Endothelial cell (in vitro differentiated cells): ENCODE measurements at regions not wholly inside any gene's neighbourhood (a gene's known extent, or its start where the extent isn't known, plus 50 kb on each side); places are given as distances from the start of the nearest gene placed in this dataset.
"Not testable (repeated sequence)": the region's sequence is repeated elsewhere in the genome, so short reads cannot be mapped to it uniquely, and the experiment has no call there.

ENCODE experiments used
- DNase-seq: peaks from one replicate; pipeline ENCODE4 v3.0.0; 2021; ENCODE audit warnings: low spot score
- H3K27ac Mint-ChIP-seq: one replicate; pipeline ENCODE4 v1.8.0; 2021; ENCODE audit warnings: mixed read lengths, inconsistent platforms; ENCODE audit not compliant: unreplicated experiment
- H3K27me3 Mint-ChIP-seq: one replicate; pipeline ENCODE4 v1.8.0; 2021; ENCODE audit warnings: mild to moderate bottlenecking, moderate library complexity, mixed read lengths, inconsistent platforms; ENCODE audit not compliant: unreplicated experiment
- H3K36me3 Mint-ChIP-seq: one replicate; pipeline ENCODE4 v1.8.0; 2021; ENCODE audit warnings: mild to moderate bottlenecking, low read depth, mixed read lengths, inconsistent platforms; ENCODE audit not compliant: unreplicated experiment
- H3K4me1 Mint-ChIP-seq: one replicate; pipeline ENCODE4 v1.8.0; 2021; ENCODE audit warnings: mild to moderate bottlenecking, mixed read lengths, inconsistent platforms; ENCODE audit not compliant: unreplicated experiment
- H3K4me3 Mint-ChIP-seq: one replicate; pipeline ENCODE4 v1.8.0; 2021; ENCODE audit warnings: mild to moderate bottlenecking, mixed read lengths, inconsistent platforms; ENCODE audit not compliant: unreplicated experiment
- H3K9me3 Mint-ChIP-seq: one replicate; pipeline ENCODE4 v1.8.0; 2021; ENCODE audit warnings: mixed read lengths, inconsistent platforms; ENCODE audit not compliant: unreplicated experiment
- TF ChIP-seq, protein P1 (sequence below): fragments of 200-600 bp; sonication (generic); IDR thresholded peaks from one replicate; pipeline ENCODE4 v1.5.0; 2021; ENCODE audit warnings: antibody characterized with exemption; ENCODE audit not compliant: unreplicated experiment

DNA sequence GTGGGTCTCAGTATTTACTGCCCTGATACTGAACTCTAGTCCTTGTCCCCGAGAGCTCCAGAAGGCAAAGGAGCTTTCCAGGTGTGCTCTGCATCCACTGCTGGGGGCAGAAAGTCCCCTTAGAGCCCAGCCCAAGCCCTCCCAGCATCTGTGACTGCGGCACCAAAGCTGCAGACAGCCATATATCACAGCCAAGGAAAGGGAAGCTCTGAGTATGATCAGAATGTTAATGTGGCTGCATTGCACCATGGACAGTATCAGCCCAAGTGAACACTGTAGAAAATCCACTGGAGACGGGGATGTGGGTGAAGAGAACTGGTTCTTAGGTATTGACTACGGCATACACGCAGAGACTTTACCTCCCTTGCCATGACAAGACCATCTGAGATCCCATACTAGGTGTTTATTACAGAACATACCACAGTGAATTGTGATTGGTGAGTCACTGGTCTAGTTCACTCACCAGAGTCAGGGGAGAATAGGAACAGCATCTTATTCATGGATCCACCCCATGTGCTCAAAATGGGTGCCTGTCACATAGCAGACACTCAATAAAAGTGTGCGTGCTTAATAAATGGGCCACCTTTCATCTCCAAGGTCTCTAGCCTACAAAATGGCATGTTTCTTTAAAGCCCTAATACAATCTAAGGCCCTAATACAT is 170.3 kb downstream of the HHIPL2 start:
- Mint-ChIP-seq H3K9me3 (no peaks in the 10 kb centered on the region), H3K36me3 (no peaks in the 10 kb centered on the region), H3K27ac (no peak overlapping the region), H3K4me1 (no peaks in the 10 kb centered on the region), H3K27me3 (no peaks in the 10 kb centered on the region), H3K4me3 (no peak overlapping the region)
- TF ChIP-seq, protein P1, sequence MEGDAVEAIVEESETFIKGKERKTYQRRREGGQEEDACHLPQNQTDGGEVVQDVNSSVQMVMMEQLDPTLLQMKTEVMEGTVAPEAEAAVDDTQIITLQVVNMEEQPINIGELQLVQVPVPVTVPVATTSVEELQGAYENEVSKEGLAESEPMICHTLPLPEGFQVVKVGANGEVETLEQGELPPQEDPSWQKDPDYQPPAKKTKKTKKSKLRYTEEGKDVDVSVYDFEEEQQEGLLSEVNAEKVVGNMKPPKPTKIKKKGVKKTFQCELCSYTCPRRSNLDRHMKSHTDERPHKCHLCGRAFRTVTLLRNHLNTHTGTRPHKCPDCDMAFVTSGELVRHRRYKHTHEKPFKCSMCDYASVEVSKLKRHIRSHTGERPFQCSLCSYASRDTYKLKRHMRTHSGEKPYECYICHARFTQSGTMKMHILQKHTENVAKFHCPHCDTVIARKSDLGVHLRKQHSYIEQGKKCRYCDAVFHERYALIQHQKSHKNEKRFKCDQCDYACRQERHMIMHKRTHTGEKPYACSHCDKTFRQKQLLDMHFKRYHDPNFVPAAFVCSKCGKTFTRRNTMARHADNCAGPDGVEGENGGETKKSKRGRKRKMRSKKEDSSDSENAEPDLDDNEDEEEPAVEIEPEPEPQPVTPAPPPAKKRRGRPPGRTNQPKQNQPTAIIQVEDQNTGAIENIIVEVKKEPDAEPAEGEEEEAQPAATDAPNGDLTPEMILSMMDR, result no peak
- DNase-seq, result no peak

DNA sequence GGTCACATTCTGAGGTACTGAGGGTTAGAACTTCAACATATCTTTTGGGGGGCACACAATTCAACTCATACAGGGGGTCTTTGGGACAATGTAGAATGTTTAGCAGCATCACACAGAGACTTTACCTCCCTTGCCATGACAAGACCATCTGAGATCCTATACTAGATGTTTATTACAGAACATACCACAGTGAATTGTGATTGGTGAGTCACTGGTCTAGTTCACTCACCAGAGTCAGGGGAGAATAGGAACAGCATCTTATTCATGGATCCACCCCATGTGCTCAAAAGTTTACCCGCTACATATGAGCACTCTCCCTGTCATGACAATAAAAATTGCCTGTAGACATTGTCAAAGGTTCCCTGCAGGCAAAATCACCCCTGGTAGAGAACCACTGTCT is 171.1 kb downstream of the HHIPL2 start:
- not testable (repeated sequence) for H3K36me3 Mint-ChIP-seq, H3K27ac Mint-ChIP-seq, DNase-seq, H3K4me1 Mint-ChIP-seq, H3K27me3 Mint-ChIP-seq, H3K4me3 Mint-ChIP-seq, H3K9me3 Mint-ChIP-seq

DNA sequence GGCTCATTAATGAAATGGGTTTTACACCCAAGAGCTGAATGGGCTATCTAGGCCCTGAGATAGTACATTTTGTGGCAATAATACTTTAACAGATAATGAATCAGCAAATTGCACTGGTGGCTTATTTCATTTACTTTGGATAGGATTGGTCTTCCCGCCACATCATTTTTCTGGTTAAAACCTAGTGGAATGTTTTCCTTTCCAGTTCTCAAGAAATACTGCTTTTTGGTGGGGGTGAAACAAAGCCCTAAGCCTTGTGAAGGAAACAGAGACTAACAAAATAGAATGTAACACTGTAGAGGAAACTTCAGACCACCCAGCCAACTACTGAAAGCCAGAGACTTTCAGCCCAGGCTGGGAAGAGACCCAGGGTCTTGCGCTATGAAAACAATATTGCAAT is 172.2 kb downstream of the HHIPL2 start:
- TF ChIP-seq, protein P1, result no peak
- Mint-ChIP-seq H3K27ac (no peak overlapping the region), H3K4me1 (no peaks in the 10 kb centered on the region), H3K4me3 (no peak overlapping the region), H3K36me3 (no peaks in the 10 kb centered on the region), H3K9me3 (no peaks in the 10 kb centered on the region), H3K27me3 (no peaks in the 10 kb centered on the region)
- DNase-seq, result no peak

DNA sequence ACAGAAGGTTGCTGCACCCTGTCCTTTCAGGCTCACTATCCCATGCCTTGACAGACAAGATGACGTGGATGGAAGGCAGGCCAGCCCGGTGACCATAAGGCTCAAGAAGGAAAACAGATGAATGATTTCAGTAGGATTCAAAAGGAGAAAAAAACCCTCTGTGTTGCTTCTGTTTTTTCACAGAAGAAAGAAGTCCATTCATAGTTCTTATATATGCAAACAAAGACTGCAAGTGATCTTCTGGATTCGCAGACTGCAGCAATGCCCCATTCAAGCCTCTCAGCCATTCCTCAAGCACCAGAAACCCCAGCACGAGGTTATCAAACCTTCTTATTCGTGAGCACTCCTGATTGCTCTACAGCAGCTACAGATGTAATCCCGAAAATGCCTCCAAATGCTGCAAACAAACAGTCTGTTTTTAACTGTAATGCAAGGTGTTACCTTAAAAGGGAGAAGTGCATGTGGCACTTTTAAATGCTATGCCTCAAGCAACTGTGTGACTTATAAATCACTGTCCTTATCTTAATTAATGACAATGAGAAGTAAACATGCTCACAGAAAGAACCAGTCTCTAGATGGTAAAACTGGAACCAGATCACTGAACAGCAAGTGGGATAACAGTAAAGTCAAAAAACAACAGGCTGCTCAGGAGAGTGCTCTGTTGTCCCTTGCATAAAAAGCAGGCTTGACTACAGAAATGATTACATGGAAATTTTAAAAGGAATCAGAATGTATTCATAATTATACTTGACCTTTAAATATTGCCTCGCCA is 173.9 kb downstream of the HHIPL2 start:
- TF ChIP-seq, protein P1, result no peak
- no peaks in the 10 kb centered on the region for H3K9me3 Mint-ChIP-seq
- H3K27me3 Mint-ChIP-seq, result no peaks in the 10 kb centered on the region
- H3K27ac Mint-ChIP-seq, result no peak overlapping the region
- H3K36me3 Mint-ChIP-seq, result no peaks in the 10 kb centered on the region
- DNase-seq, result no peak
- H3K4me3 Mint-ChIP-seq, result no peak overlapping the region
- no peaks in the 10 kb centered on the region for H3K4me1 Mint-ChIP-seq

DNA sequence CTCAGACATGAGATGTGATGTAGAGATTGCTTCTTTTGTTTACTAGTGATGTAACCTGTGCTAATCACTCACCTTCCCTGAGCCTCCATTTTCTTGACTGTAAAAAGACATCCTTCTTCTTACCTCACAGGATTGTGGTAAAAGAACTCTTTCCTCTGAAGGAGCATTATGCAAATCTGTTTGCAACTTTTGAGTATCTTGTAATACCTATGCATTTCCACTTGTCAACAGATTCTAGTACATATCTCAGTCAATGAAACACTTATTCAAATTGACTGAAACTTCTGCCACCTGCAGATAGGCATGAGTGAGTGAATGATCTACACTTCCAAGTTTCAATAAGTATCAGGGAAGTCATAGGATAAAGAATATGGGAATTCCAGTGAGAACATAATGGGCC is 174.7 kb downstream of the HHIPL2 start:
- Mint-ChIP-seq H3K4me1 (no peaks in the 10 kb centered on the region), H3K27ac (no peak overlapping the region), H3K27me3 (no peaks in the 10 kb centered on the region), H3K9me3 (no peaks in the 10 kb centered on the region), H3K4me3 (no peak overlapping the region), H3K36me3 (no peaks in the 10 kb centered on the region)
- TF ChIP-seq, protein P1, result no peak
- no peak for DNase-seq
